DND-41 (cell line): ENCODE measurements at regions not wholly inside any gene's neighbourhood (a gene's known extent, or its start where the extent isn't known, plus 50 kb on each side); places are given as distances from the start of the nearest gene placed in this dataset.

Source experiments
- ATAC-seq: fragments of 200-7000 bp; cut with Tn5 transposase; 3 replicates; pipeline ENCODE4 v1.9.1; 2021; ENCODE audit warnings: low read depth; ENCODE audit not compliant: insufficient read depth
- DNase-seq: peaks from one replicate; pipeline ENCODE4 v3.0.0-alpha.2; 2020
- H2AFZ ChIP-seq: 2 replicates; pipeline ENCODE4 v1.6.0; 2012; ENCODE audit warnings: low read depth, low read length
- H3K27ac ChIP-seq: 2 replicates; pipeline ENCODE4 v1.5.1; 2012; ENCODE audit warnings: low read length, inconsistent platforms
- H3K27me3 ChIP-seq: fragments of 200-600 bp; sonication (generic); 2 replicates; pipeline ENCODE4 v1.6.0; 2012; ENCODE audit warnings: low read length, mild to moderate bottlenecking, inconsistent platforms; ENCODE audit not compliant: insufficient read depth, poor library complexity
- H3K36me3 ChIP-seq: 2 replicates; pipeline ENCODE4 v1.5.1; 2012; ENCODE audit warnings: low read length, inconsistent platforms; ENCODE audit not compliant: insufficient read depth
- H3K4me1 ChIP-seq: 2 replicates; pipeline ENCODE4 v1.5.1; 2012; ENCODE audit warnings: mild to moderate bottlenecking, low read length; ENCODE audit not compliant: insufficient read depth
- H3K4me2 ChIP-seq: 2 replicates; pipeline ENCODE4 v1.6.0; 2012; ENCODE audit warnings: mild to moderate bottlenecking, moderate library complexity, low read length, inconsistent platforms; ENCODE audit not compliant: insufficient read depth
- H3K4me3 ChIP-seq, 2 experiments: fragments of 200-600 bp in 1 of 2; shearing (Covaris generic) in 1 of 2; 2 replicates each; pipeline ENCODE4 v1.5.1; 2012 to 2016; ENCODE audit warnings: inconsistent platforms in 2 of 2, low read length in 2 of 2, mild to moderate bottlenecking in 2 of 2, low read depth in 1 of 2, moderate library complexity in 1 of 2
- H3K79me2 ChIP-seq: 2 replicates; pipeline ENCODE4 v1.6.0; 2012; ENCODE audit warnings: low read length, inconsistent platforms; ENCODE audit not compliant: insufficient read depth
- H3K9ac ChIP-seq: 2 replicates; pipeline ENCODE4 v1.6.0; 2012; ENCODE audit warnings: low read depth, mild to moderate bottlenecking, inconsistent platforms, low read length, moderate library complexity
- H3K9me3 ChIP-seq: 2 replicates; pipeline ENCODE4 v1.5.1; 2012; ENCODE audit warnings: low read length, moderate library complexity, mild to moderate bottlenecking, inconsistent platforms; ENCODE audit not compliant: insufficient read depth, severe bottlenecking
- H4K20me1 ChIP-seq: 2 replicates; pipeline ENCODE4 v1.6.0; 2012; ENCODE audit warnings: low read length; ENCODE audit not compliant: insufficient read depth
- CTCF ChIP-seq: IDR thresholded peaks from 2 replicates; pipeline ENCODE4 v1.5.1; 2012; ENCODE audit warnings: borderline replicate concordance, low read length, moderate library complexity, mild to moderate bottlenecking; ENCODE audit not compliant: poor library complexity, severe bottlenecking; ENCODE audit errors: extremely low read depth
- EZH2 ChIP-seq: IDR thresholded peaks from 3 replicates; pipeline ENCODE4 v1.6.1; 2012; ENCODE audit warnings: borderline replicate concordance, low read depth, mild to moderate bottlenecking, moderate library complexity, low read length, inconsistent platforms; ENCODE audit not compliant: severe bottlenecking

DNA sequence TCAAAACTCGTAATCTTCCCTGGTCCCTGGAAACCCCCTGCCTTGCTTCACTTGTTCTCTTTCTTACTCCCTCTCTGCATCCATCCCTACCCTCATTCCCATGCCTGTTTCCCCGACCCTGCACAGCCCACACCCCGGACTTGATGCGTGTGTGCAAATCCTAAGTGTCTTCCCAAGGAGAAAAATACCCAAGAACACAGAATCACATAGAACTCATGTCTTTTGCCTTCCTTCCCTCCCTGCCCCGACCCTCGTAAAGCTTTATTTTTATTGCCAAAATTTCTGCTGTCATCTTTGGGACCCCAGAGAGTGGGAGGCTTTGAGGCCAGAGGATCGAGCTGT is 169.6 kb upstream of the PMEPA1 start:
- Histone ChIP-seq H3K36me3 (no peaks in the 10 kb centered on the region), H3K4me1 (no peaks in the 10 kb centered on the region), H2AFZ (no peak overlapping the region), H3K9me3 (no peaks in the 10 kb centered on the region), H3K9ac (no peak overlapping the region), H3K27me3 (peaks cover 19% of the 10 kb centered on the region), H3K79me2 (no peaks in the 10 kb centered on the region), H3K27ac (no peak overlapping the region), H3K4me3 (no peak overlapping the region), H4K20me1 (peaks cover 3% of the 10 kb centered on the region; the same call in 1 of the 2 replicates), H3K4me2 (no peak overlapping the region)
- ATAC-seq, result no peak
- DNase-seq, result no peak
- no peak for TF ChIP-seq CTCF
- no peak for TF ChIP-seq EZH2

GRCh38 chr20:57878786-57879424 is 169.1 kb upstream of the PMEPA1 start:
- ATAC-seq (no peak), DNase-seq (no peak)
- no peaks in the 10 kb centered on the region for H3K79me2 ChIP-seq
- H4K20me1 ChIP-seq, result peaks cover 3% of the 10 kb centered on the region; the same call in 1 of the 2 replicates
- no peak overlapping the region for H2AFZ ChIP-seq
- H3K4me1 ChIP-seq, result no peaks in the 10 kb centered on the region
- H3K4me3 ChIP-seq, result no peak overlapping the region
- no peak overlapping the region for H3K9ac ChIP-seq
- no peak for TF ChIP-seq EZH2
- no peak for TF ChIP-seq CTCF
- no peak overlapping the region for H3K4me2 ChIP-seq
- H3K36me3 ChIP-seq, result no peaks in the 10 kb centered on the region
- H3K9me3 ChIP-seq, result no peaks in the 10 kb centered on the region
- H3K27me3 ChIP-seq, result peaks cover 19% of the 10 kb centered on the region
- H3K27ac ChIP-seq, result no peak overlapping the region

DNA sequence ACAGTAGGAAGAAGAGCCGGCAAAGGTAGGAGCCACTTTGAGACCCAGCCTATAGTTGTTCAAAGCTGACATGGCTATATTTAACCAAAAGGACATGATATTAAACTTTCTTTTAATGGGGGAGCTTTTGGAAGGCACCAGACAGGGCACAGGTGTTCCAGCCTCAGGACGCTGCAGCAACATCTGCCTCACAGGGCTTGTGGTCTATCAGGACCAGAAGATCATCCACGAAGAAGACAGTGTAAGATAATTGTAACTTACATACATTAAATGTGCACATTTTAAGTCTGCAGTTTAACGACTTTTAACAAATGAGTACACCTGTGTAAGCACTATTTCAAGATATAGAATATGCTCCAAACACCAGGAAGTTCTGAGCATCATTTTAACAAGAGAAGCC is 168.2 kb upstream of the PMEPA1 start:
- Histone ChIP-seq H3K9ac (no peak overlapping the region), H3K4me2 (no peak overlapping the region), H3K27ac (no peak overlapping the region), H2AFZ (no peak overlapping the region), H3K4me3 (no peak overlapping the region), H4K20me1 (peaks cover 3% of the 10 kb centered on the region; the same call in 1 of the 2 replicates), H3K79me2 (no peaks in the 10 kb centered on the region), H3K27me3 (peaks cover 19% of the 10 kb centered on the region), H3K9me3 (no peaks in the 10 kb centered on the region), H3K36me3 (no peaks in the 10 kb centered on the region), H3K4me1 (no peaks in the 10 kb centered on the region)
- DNase-seq (peak; percentile 29), ATAC-seq (peak; percentile 65; the same call in 1 of the 3 replicates)
- TF ChIP-seq CTCF, result no peak
- no peak for TF ChIP-seq EZH2
